GM19372 (cell line): ENCODE measurements at regions not wholly inside any gene's neighbourhood (a gene's known extent, or its start where the extent isn't known, plus 50 kb on each side); places are given as distances from the start of the nearest gene placed in this dataset.

Experiments used
- ATAC-seq: cut with Tn5 transposase; IDR thresholded peaks from one replicate; pipeline ENCODE4 v1.9.1; 2021; ENCODE audit warnings: mild to moderate bottlenecking, low read depth, moderate library complexity; ENCODE audit not compliant: unreplicated experiment

GRCh38 chr5:159632866-159633265, 283.4 kb upstream of the ADRA1B start:
- ATAC-seq = no peak

GRCh38 chr5:159638481-159638880, 277.8 kb upstream of the ADRA1B start:
- ATAC-seq = no peak

- ATAC-seq = no peak
These were observed 277.2 kb upstream of the ADRA1B start for GRCh38 chr5:159638954-159639559.

GRCh38 chr5:159639590-159639989, 276.7 kb upstream of the ADRA1B start:
- no peak for ATAC-seq

- no peak for ATAC-seq
These were observed 275.8 kb upstream of the ADRA1B start for GRCh38 chr5:159640446-159640845.

GRCh38 chr5:159640921-159641320, 275.4 kb upstream of the ADRA1B start:
- no peak for ATAC-seq

- no peak for ATAC-seq
These were observed 274.8 kb upstream of the ADRA1B start for GRCh38 chr5:159641371-159642039.

- no peak for ATAC-seq
These were observed 273.9 kb upstream of the ADRA1B start for GRCh38 chr5:159642379-159642778.

GRCh38 chr5:159644053-159644452, 272.2 kb upstream of the ADRA1B start:
- no peak for ATAC-seq

GRCh38 chr5:159645179-159645846, 271.0 kb upstream of the ADRA1B start:
- ATAC-seq = no peak

GRCh38 chr5:159650803-159651202, 265.5 kb upstream of the ADRA1B start:
- no peak for ATAC-seq

- ATAC-seq = no peak
These were observed 260.4 kb upstream of the ADRA1B start for GRCh38 chr5:159655757-159656409.

- no peak for ATAC-seq
These were observed 259.0 kb upstream of the ADRA1B start for GRCh38 chr5:159657298-159657697.

GRCh38 chr5:159657771-159658170, 258.5 kb upstream of the ADRA1B start:
- no peak for ATAC-seq

GRCh38 chr5:159658266-159658925, 257.9 kb upstream of the ADRA1B start:
- ATAC-seq = no peak

- ATAC-seq = no peak
These were observed 255.9 kb upstream of the ADRA1B start for GRCh38 chr5:159660401-159660800.

- ATAC-seq = no peak
These were observed 252.3 kb upstream of the ADRA1B start for GRCh38 chr5:159663986-159664385.

GRCh38 chr5:159667286-159667685, 249.0 kb upstream of the ADRA1B start:
- ATAC-seq = no peak

GRCh38 chr5:159668556-159668955, 247.7 kb upstream of the ADRA1B start:
- ATAC-seq = no peak

GRCh38 chr5:159669559-159669958, 246.7 kb upstream of the ADRA1B start:
- no peak for ATAC-seq

GRCh38 chr5:159671886-159672285, 244.4 kb upstream of the ADRA1B start:
- no peak for ATAC-seq
